Epithelial cell of esophagus (primary cell): ENCODE measurements at regions not wholly inside any gene's neighbourhood (a gene's known extent, or its start where the extent isn't known, plus 50 kb on each side); places are given as distances from the start of the nearest gene placed in this dataset.
"Not testable (repeated sequence)": the region's sequence is repeated elsewhere in the genome, so short reads cannot be mapped to it uniquely, and the experiment has no call there.

ENCODE experiments used
- DNase-seq: peaks from one replicate; pipeline ENCODE4 v3.0.0; 2010; ENCODE audit warnings: low read depth
- H3K4me3 ChIP-seq: 2 replicates; pipeline ENCODE4 v1.5.1; 2011; ENCODE audit warnings: mild to moderate bottlenecking, low read length, control low read depth
- CTCF ChIP-seq: IDR thresholded peaks from 2 replicates; pipeline ENCODE4 v1.5.1; 2011; ENCODE audit warnings: low read depth, mild to moderate bottlenecking, low read length, control low read depth, inconsistent platforms; ENCODE audit not compliant: insufficient read depth; ENCODE audit errors: missing control alignments

GRCh38 chr15:35698331-35698730 lies 152.4 kb upstream of the DPH6 start:
- no peak overlapping the region for H3K4me3 ChIP-seq
- no peak for DNase-seq
- TF ChIP-seq CTCF: no peak

GRCh38 chr15:35698966-35699575 lies 153.1 kb upstream of the DPH6 start:
- DNase-seq: no peak
- H3K4me3 ChIP-seq: no peak overlapping the region
- TF ChIP-seq CTCF: no peak

- not testable (repeated sequence) for DNase-seq
These were observed 154.2 kb upstream of the DPH6 start for GRCh38 chr15:35700091-35700593.

GRCh38 chr15:35701402-35702046 lies 155.6 kb upstream of the DPH6 start:
- no peak for DNase-seq
- H3K4me3 ChIP-seq: no peak overlapping the region

More at GRCh38 chr15:35700091-35700593, 154.2 kb upstream of the DPH6 start:
- H3K4me3 ChIP-seq: not testable (repeated sequence)

GRCh38 chr15:35702946-35703495 lies 157.1 kb upstream of the DPH6 start:
- no peak overlapping the region for H3K4me3 ChIP-seq
- DNase-seq: peak; percentile 54
- TF ChIP-seq CTCF: no peak

More at GRCh38 chr15:35701402-35702046, 155.6 kb upstream of the DPH6 start:
- TF ChIP-seq CTCF: no peak

GRCh38 chr15:35705030-35705883 lies 159.3 kb upstream of the DPH6 start:
- no peak for TF ChIP-seq CTCF
- H3K4me3 ChIP-seq: no peak overlapping the region
- no peak for DNase-seq
